DOHH2 (cell line): ENCODE measurements at regions not wholly inside any gene's neighbourhood (a gene's known extent, or its start where the extent isn't known, plus 50 kb on each side); places are given as distances from the start of the nearest gene placed in this dataset.

Source experiments
- CTCF ChIP-seq: fragments of 200-600 bp; sonication (generic); IDR thresholded peaks from one replicate; pipeline ENCODE4 v1.5.1; 2014; ENCODE audit warnings: antibody characterized with exemption, mild to moderate bottlenecking, low read depth, low read length; ENCODE audit not compliant: poor library complexity, severe bottlenecking
- EZH2phosphoT487 ChIP-seq: fragments of 200-600 bp; sonication (generic); IDR thresholded peaks from 2 replicates; pipeline ENCODE4 v1.6.1; 2017; ENCODE audit warnings: borderline replicate concordance, mild to moderate bottlenecking, antibody characterized with exemption, low read length, moderate library complexity, mixed read lengths

- TF ChIP-seq CTCF (no peak), EZH2phosphoT487 (no peak)
Observed at GRCh38 chr15:58352026-58352929, 79.5 kb upstream of the LIPC start.
